GM21825 (cell line): ENCODE measurements at regions not wholly inside any gene's neighbourhood (a gene's known extent, or its start where the extent isn't known, plus 50 kb on each side); places are given as distances from the start of the nearest gene placed in this dataset.
A peak's percentile ranks its signal among the peaks of the same experiment; 100 is the strongest.

Source experiments
- ATAC-seq: cut with Tn5 transposase; IDR thresholded peaks from one replicate; pipeline ENCODE4 v1.9.1; 2021; ENCODE audit warnings: mild to moderate bottlenecking, moderate library complexity; ENCODE audit not compliant: unreplicated experiment

DNA sequence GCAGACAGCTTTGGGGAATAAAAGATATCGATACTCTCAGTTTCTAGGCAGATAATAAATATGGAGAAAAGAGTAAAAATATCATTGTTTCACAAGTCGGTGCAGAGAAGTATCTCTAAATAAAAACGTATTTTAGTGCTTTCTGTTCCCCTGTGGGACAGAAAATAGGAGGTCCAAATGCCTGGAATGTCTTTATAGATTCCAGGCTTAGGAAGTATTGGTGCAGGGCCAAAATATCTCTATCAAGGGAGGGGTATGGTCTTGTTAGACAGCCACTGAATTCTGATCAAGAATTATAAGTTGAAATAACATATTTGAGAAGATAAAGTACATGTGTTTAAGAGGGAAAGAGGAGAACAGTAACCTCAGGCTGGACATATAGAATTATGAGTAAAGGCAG is 596.4 kb downstream of the PCDH18 start:
- no peak for ATAC-seq

DNA sequence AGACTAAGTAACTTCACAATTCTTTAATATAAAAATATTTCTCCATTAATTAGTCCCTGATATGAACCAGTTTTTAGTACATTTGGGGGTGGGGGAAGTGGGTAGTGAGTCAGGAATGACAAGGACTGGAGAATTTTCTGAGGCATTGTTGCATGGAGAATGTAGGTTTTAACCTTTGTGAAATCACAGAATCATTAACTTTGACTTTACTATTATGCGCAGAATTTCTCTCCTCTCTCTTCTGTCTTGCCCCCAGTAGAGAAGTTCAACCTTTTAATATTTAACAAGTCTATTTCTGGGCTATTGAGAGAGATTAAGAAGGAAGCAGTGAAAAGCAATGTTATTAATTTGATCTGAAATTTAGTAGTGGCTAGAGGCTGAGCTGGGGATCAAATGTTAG is 597.0 kb downstream of the PCDH18 start:
- ATAC-seq = no peak

GRCh38 chr4:136934601-136935000 is 597.7 kb downstream of the PCDH18 start:
- no peak for ATAC-seq

DNA sequence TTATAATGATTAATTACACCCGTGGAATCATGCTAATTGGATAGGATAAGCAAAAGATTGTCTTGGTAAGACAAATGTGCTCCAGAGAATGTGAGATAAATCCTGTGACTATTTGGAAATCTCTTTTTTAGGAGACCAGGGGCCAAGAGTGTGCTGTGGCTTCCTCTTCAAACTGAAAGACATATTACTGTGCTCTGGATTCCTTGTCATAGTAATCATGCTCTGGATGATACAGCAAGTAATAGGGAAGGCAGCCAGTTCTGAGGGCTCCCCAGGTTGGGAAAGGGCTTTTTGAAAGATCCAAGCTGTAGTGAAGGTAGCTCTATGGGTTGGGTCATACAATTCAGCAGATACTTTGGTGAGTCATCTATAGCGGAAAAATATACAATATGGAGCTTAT is 600.5 kb downstream of the PCDH18 start:
- no peak for ATAC-seq

- ATAC-seq = no peak
Measured at GRCh38 chr4:136928957-136929411, 603.3 kb downstream of the PCDH18 start.

- no peak for ATAC-seq
Measured at GRCh38 chr4:136927172-136927571, 605.1 kb downstream of the PCDH18 start.

GRCh38 chr4:136925203-136925602 is 607.1 kb downstream of the PCDH18 start:
- no peak for ATAC-seq

DNA sequence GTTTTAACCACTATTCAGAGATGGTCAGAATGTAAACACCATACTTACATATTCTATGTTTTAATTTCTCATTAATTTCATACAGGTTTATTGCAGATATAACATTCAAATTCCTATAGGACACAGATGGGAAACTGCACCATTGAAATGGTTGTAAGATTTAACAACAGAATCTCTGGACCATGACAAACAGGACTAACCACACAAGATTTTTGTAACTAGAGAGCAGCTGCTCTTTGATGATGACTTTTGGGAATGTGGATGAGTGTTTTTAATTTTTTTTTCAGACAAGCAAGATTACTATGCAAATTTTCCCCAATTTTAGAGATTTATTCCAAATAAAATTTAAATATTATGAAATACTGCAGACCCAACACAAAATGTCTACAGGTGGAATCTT is 610.2 kb downstream of the PCDH18 start:
- no peak for ATAC-seq

DNA sequence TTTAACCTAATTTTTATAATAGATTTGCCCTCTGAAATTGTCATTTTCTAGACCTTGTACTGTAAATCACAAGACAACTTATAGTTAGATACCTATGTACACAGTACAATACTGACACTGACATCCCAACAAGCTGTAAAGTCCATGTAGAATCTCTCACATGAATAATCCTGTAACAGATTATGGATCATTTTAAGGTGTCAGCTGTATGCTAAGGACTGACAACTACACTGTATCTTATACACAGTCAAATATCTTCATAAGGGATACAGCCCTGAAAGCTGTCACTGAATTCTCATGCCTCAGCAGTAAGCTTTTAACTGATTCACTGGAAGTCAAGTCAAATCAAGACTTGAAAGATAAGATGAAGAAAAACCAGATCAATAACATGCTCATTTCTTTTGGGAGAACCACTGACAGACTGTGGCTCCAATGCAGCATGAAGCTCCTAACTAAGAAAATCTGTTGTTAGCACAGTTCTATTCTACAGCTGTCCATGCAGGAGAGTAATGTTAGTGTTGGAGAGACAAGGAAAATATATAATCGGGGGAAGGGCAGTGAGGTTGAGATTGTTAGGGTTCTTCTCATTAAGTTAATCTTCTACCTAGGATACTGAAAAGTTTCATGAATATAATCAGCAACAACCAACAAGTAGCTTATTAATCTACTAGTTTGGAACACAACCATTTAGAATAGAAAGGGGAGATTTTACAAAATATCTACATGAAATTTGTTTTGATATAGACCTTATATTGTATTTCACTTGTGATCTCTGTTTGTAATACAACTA is 612.0 kb downstream of the PCDH18 start:
- no peak for ATAC-seq

DNA sequence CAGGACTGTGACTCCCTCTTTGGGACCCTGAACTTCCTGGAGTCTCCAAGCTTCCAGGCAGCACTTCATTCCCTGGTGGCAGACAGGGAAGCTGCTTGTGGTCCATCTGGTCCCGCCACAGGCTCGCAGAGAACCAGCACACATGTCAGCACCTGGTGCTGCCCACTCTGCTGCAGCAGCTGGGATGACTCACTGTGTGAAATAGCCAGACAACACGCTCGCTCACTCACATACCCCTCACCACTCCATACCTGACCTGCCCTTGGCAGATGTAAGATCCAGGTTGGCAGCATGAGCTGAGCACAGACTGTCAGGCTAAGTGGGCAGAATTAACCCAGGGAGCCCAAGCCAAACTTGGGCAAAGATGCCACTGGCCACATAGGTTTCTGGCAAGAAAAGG is 613.5 kb downstream of the PCDH18 start:
- no peak for ATAC-seq

- no peak for ATAC-seq
Measured at GRCh38 chr4:136917312-136918110, 614.8 kb downstream of the PCDH18 start.

DNA sequence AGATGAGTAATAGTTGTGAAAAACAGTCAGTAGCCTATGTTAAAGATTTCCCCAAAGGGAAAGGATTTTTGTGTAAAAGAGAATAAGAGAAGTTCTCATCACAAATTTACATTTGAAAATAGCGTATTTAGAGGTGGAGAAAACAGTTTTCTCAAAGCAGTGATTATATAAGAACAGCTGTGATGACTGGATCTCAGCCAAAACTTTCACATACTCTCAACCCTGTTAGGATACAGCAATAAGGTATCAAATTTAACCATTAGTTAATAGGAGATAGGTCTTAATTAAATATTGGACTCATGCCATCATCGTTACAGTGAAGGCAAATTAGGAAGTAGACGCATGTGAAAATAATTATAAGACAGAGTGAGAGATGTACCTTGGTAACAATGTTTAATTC is 622.7 kb downstream of the PCDH18 start:
- ATAC-seq = no peak

DNA sequence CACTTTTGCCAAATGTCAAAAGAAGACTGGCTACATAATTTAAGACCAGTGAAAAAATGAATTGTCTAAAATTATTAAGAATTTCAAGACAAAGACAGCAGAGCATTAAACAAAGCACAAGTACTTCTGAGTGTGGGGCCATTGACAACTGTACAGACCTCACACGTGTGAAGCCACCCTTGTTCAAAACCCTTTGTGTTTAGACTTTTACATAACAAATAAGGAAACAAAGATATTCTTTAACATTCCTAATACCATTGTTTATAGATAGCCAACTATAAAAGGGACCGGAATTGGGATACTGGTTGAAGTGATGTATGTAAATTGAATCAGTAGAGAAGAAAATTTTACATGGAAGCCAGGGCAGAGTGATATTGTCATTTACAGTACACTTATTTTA is 624.2 kb downstream of the PCDH18 start:
- ATAC-seq = no peak

- ATAC-seq = no peak
Measured at GRCh38 chr4:136900696-136901095, 631.6 kb downstream of the PCDH18 start.

DNA sequence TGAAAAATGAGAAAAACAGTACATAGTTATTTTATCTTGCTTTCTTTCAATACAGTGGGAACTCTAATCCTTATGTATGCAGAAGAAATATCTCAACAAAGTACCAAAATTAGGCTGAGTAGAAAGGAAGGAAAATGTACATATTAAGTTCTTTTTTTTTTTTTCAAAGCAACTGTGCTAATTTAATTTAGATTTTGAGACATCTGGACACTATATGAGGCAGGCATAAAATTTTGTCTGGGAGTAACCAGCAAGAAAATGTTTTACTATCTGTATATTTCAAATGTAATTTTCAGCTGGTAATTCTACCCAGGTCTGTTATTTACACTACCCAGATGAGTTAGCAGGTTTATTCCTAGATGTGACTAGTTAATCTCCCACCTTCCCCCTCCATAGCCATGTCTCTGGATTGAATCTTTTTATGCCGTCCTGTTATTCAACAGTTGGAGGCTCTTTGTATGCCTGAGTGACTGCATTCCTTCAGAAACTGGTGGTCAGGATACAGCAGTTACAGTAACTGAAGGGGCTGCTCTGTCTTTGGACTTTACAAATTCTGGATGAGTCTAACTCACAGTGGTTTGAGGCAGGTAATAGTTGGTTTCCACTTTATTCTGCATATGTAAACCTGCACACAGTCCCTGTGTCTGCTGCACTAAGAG is 633.6 kb downstream of the PCDH18 start:
- ATAC-seq = no peak

- ATAC-seq = no peak
Measured at GRCh38 chr4:136893573-136893972, 638.7 kb downstream of the PCDH18 start.

DNA sequence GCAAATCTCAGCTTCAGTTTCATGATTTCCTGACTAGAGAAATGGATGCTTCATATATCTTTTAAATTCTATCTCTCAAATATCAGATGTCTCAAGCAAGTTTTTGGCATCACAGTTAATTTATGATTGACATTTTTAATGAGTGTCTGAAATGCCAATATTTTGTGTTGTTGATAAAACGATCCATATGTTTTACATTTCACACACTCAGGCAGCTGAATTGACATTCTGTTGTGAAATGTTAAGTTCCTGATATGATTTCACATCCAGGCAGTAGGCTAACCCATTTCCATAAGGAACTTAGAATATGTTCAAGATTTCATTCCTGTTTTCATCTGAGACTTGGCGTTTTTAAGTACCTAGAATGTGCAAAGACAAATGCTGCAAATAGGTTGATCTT is 650.6 kb downstream of the PCDH18 start:
- ATAC-seq = no peak

GRCh38 chr4:136873555-136873954 is 658.7 kb downstream of the PCDH18 start:
- ATAC-seq = no peak

DNA sequence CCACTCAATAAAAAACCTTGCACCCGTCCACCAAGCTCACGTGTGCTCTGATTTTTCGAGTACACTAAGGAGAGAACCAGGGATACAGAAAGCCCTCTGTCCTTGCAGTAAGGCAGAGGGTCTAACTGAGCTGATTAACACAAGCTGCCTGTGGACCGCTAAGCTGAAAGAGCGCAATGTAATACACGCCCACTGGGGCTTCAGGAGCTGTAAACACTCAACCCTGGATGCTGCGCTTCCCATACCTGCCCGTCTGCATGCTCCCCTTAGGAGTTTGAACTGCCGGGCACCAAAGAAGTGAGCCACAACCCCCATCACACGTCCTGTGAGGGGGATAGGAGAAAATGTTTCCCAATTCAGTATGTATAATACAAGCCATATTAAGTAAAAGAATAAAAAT is 664.8 kb downstream of the PCDH18 start:
- ATAC-seq = no peak

GRCh38 chr4:136865526-136865925 is 666.8 kb downstream of the PCDH18 start:
- ATAC-seq = no peak

DNA sequence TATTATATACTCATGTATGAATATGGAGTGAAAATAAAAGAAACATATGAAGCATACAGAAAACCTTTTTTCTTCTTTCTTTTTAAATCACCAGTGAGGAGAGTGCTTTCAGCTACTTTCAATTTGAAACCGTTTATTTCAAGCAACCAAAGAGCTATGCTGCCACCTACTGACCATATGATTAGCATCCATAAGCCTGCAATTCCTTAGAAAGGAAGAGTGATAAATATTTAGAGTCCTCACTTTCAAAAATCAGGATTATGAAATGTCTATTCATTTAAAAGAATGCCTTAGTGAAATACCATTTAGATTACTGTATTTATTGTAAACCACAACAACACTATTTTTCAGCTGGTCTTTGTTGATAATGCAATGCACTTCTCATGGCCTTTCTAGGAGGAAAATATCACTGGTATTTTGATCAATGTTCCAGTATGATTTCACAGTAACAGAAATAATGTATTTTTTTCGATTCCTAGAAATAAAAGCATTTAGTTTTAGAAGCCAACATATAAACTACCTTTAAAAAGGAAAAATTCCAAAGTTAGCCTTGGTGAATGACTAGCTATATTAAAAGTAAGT is 667.6 kb downstream of the PCDH18 start:
- ATAC-seq = peak; percentile 94
